ENCODE measurements at regions not wholly inside any gene's neighbourhood (a gene's known extent, or its start where the extent isn't known, plus 50 kb on each side); places are given as distances from the start of the nearest gene placed in this dataset.

GRCh38 chr5:175261037-175261436 is 182.9 kb downstream of the DRD1 start:
- no peak for DNase-seq (ENCODE audit: low read depth)
- no peak overlapping the region for H3K4me3 ChIP-seq (ENCODE audit: low read length)
- no peak for TF ChIP-seq CTCF (conservative IDR thresholded peaks at IDR 0.05; ENCODE audit: low read length)

- no peak for DNase-seq (ENCODE audit: low read depth)
- H3K4me3 ChIP-seq (ENCODE audit: low read length) = no peak overlapping the region
- TF ChIP-seq CTCF (conservative IDR thresholded peaks at IDR 0.05; ENCODE audit: low read length) = no peak
Observed at GRCh38 chr5:175257847-175258194, 186.2 kb downstream of the DRD1 start.

GRCh38 chr5:175257128-175257846 is 186.7 kb downstream of the DRD1 start:
- DNase-seq (ENCODE audit: low read depth) = no peak
- no peak for TF ChIP-seq CTCF (conservative IDR thresholded peaks at IDR 0.05; ENCODE audit: low read length)
- no peak overlapping the region for H3K4me3 ChIP-seq (ENCODE audit: low read length)

- TF ChIP-seq CTCF (conservative IDR thresholded peaks at IDR 0.05; ENCODE audit: low read length) = no peak
- no peak overlapping the region for H3K4me3 ChIP-seq (ENCODE audit: low read length)
- peak; percentile 35 for DNase-seq (ENCODE audit: low read depth)
Observed at GRCh38 chr5:175254155-175254554, 189.8 kb downstream of the DRD1 start.

GRCh38 chr5:175253597-175253996 is 190.4 kb downstream of the DRD1 start:
- H3K4me3 ChIP-seq (ENCODE audit: low read length) = no peak overlapping the region
- no peak for DNase-seq (ENCODE audit: low read depth)
- no peak for TF ChIP-seq CTCF (conservative IDR thresholded peaks at IDR 0.05; ENCODE audit: low read length)

- no peak overlapping the region for H3K4me3 ChIP-seq (ENCODE audit: low read length)
- DNase-seq (ENCODE audit: low read depth) = peak; percentile 21
- no peak for TF ChIP-seq CTCF (conservative IDR thresholded peaks at IDR 0.05; ENCODE audit: low read length)
Observed at GRCh38 chr5:175252234-175252805, 191.7 kb downstream of the DRD1 start.

GRCh38 chr5:175250426-175250825 is 193.6 kb downstream of the DRD1 start:
- no peak for TF ChIP-seq CTCF (conservative IDR thresholded peaks at IDR 0.05; ENCODE audit: low read length)
- no peak for DNase-seq (ENCODE audit: low read depth)
- no peak overlapping the region for H3K4me3 ChIP-seq (ENCODE audit: low read length)
